DMS114 treated with DMSO at 0.1 percent for 48 hours (cell line): ENCODE measurements at regions not wholly inside any gene's neighbourhood (a gene's known extent, or its start where the extent isn't known, plus 50 kb on each side); places are given as distances from the start of the nearest gene placed in this dataset.

Experiments
- DNase-seq: peaks from one replicate; lab custom pipeline; 2025; ENCODE audit not compliant: unreplicated experiment; lab: John Stamatoyannopoulos, UW

DNA sequence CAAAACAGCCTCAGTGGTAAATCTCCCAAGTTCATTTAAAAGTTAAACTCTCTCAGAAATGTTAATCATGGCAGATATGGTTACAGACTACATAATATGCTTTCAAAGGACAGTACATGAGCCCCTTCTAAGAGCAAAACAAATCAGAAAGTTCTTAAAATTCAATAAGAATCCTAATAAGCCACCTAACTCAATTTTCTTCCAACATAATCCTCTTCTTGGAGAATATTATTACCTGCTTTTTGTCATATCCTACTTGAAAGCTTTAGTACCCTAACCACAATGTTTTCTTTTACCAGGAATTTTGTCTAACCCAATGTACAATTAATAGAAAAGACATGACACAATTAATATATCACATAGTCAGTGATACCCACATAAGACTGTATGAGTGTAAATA is 236.5 kb upstream of the ATP2B1 start:
- DNase-seq = no peak

DNA sequence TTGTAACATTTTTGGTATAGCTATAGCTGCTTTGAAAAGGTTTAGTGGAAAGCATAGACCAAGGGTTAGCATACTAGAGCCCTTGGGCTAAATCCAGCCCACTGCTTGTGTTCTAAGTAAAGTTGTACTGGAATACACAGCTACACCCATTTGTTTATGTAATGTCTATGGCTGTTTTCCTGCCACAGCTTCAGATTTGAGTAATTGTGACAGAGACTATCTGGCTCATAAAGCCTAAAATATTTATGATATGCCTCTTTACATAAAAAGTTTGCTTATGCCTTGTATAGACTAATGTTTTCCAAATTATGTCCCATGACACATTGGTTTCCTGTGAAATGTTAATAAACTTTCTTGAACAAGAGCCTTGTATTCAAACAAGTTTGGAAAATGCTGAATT is 234.8 kb upstream of the ATP2B1 start:
- DNase-seq = no peak

DNA sequence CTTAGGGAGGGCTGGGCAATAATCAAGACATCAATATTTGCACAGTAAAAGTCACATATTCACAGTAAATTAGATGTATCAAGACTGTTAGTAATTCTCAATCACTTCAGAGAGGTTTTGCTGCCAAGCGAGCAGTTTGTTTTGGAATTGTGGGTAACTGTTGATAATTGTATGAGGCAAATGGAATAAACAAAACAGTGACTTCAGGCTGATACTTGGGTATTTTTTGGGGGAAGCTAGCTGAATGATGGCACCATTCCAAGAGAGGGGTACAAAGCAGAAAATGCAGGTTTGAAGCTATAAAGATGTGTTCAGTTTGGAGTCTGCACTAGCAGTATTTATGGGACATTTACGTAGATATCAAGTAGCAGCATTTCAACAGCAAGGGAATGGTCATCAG is 232.8 kb upstream of the ATP2B1 start:
- no peak for DNase-seq

DNA sequence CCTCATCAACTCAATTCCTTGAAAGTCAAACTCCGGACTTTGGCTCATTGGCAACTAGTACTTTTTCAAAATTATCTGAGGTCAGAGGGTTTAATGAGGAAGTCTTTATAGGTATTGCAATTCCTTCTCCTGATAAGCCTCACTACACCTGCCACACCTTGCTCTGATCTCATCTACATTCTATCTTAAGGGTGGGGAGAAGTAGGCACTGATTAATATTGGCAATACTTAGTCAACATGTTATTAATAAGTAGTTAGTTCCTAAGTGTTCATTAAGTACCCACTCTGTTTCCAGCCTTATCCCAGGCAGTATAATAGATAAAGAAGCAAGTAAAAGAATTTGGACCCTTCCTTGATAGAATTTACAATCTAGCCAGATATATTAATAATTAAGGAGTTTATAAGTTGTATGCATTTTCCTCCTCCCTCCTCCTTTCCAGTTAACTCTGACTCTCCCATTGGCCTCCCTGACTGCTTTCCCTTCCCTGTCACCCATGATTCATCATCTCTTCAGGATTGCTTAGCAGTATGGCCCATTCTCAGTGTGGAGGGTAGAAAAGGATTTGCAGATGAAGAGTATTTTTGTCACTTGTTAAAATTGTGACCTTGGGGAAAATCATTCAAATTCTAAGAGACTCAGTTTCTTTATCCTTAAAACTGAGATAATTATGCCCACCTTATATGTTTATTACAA is 231.0 kb upstream of the ATP2B1 start:
- no peak for DNase-seq

DNA sequence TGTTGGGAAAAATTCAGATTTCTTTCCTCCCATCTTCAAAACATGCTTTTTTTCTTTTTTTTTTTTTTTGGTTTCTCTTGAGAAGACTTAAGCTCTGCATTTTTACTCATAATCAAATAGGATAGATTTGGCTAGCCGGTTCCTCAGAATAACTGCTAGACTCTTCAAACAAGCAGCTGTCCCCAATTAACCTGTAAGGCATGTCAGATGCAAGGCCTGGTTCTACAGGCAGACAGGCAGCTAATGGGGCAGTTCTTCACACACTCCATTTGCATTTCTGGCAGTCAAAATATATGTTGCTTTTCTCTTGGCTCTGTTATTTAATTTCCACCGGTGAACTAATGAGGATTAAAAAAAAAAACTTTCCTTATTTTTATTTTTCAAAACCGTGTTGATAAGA is 228.0 kb upstream of the ATP2B1 start:
- no peak for DNase-seq

DNA sequence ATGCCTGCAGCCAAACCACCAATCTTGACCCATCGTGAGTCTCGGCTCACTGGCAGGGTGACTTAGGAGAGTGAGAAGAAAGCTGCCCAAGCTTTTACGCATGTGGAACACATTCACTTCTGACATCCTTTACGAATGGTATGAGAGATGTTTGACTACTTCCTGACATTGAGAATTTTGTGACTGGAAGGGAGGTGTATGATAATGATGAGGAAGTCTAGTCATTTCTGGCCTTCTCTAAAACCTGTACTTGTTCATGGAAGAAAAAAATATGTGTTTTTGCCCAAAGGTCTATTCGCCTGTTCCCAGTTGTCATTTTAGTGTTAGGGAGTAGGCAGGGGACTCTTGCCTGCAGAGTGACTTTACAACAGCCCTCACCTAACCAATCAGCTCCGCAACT is 227.2 kb upstream of the ATP2B1 start:
- DNase-seq = no peak

DNA sequence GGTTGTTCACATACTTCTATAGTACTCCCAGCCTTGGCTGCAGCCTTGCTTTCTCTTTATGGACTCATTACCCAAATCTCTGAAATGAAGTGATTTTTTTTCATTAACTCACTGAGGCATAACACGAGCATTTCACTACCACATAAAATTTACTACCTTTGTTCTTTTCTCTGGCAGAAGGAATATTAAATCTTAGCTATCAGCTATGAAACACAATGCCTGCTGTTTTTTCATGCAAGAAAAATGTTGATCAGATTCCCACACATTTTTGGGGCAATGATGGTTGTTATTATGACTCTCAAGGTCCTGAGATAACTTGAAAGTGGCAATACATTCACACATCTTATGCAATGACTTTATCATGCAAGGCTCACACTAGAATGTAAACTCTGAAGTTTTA is 225.3 kb upstream of the ATP2B1 start:
- DNase-seq = no peak

DNA sequence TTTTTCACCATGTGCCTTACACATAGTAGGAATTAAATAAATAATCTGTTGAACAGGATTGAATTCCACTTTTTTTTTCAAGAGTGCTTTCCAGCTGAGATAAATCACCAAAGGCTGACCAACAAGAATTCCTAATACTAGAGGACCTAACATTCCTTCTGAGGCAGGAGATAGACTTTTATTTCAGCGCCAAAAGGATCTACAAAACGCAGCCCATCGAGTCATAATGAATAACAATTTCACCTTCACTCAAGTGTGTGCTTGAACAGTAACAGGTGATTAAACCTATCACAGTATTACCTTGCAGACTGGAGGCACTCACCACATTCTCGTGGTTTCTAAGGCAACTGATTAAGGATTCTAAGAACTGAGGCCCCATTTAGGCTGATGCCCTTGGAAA is 224.3 kb upstream of the ATP2B1 start:
- DNase-seq = no peak

DNA sequence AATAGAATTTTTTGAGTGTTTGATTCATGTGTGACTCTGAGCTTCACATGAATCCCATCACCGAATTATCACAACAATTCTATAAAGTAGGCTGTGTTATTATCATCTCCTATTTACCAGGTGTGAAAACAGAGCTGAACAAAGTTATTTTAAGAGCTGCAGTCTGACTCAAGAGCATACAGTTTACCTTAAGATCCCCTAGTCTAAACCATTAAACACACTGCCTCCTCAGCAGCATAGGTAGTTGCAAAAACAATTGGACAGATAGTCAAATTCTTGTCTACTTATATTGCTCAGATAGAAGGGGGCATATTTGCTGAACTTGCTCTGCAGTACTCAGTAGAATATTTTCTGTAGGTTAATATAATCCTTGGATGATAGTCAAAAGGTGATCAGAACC is 219.8 kb upstream of the ATP2B1 start:
- DNase-seq = no peak

DNA sequence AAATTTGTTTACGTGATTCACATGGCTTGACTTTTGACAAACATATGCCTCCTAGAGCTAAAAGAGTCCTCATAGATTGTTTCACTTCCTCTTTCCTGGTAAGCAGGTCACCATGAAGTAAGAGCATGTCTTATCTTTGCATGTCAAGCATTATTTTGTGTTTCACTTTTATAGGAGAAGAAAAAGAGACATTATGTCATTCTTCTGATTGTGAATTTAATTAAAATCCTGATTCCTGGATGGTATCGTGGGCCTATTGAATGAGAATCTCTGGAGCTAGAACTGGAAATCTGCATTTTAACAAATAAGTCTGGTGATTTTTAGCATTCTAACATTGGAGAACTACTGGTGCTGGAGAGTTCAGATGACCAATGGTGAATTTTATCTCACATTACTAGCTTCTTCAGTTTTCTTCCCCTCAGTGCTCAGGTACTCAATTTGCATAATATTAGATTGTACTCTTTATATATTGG is 218.6 kb upstream of the ATP2B1 start:
- no peak for DNase-seq

DNA sequence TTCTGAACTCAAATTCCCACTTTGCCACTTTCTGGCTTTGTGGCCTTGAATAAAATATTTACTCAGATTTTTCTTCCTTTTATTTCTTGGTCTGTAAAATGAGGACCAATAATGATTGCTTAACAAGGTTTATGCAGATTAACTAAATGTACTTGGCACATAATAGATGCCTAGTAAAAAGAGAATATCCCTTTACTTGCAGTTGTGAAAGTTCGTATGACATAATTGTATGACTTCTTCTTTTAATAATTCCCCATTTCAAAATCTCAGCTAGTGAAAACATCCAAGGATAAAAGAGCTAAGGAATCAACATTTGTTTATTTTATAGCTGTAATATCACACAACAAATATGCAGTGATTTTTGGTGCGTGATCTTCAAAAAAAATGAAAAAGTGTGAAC is 215.6 kb upstream of the ATP2B1 start:
- DNase-seq = no peak

DNA sequence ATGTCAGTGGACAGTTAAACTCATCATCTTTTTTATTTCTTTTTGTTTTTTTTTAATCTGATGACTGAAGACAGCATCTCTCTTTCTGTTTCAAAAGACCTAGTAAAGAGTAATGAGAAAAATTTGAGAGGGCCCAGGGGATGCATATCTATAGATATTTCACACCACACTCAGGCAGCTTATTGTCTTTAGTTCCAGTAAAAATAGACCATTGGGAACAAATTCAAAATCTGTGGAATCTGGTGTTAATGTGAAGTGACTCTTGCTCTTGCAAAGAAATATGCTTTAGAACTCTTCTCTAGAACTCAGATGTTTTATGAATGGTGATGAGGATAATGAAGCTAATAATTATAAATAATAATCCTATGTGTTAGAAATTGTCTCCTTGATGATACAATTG is 214.5 kb upstream of the ATP2B1 start:
- no peak for DNase-seq

DNA sequence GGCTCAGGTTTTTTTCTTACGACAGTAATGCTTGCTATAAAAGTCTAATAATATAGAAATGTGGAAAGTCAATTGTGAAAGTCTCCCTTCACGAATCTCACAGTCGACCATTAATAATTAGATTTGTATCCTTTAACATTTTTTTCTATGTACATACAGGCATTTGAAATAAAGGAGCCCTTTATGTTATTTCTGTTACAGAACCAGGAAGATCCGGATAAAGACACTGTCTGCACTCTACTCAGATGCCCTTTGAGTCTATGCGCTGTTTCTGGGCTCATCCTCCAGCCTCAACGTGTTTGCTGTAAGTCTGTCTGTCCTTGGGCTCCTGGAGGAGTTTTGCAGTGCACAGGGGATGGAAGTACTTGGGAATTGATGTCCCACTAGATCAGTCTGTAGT is 212.2 kb upstream of the ATP2B1 start:
- no peak for DNase-seq

DNA sequence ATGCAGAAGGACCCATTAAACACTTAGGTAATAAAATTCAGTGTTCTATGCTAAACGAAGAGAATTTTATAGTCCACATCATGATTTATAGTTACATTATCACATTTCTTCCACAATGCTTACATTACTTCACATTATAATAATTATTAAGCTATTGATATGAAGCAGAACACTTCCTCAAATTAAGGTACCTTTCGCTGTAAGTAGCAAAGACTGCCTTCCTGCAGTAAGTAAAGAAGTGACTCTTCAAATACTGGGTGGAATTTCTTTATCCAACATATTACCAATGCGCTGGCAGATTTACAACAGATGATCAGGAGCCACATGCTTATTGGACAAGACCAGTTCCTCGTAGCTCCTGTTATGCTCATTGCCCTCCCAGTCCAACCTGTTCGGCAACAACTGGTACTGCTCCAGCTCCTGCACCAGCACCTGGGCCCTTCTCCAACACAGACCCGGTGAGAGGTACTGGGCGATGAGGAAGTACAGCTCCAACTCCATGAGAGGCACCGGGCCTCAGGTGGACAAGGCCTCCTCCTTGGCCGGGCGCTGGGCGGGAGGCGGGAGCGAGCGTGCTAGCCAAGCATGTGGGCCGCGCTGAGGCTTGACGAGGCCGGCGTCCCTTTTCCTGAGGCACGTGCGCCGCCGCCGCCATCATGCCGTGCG is 210.7 kb upstream of the ATP2B1 start:
- DNase-seq = no peak

DNA sequence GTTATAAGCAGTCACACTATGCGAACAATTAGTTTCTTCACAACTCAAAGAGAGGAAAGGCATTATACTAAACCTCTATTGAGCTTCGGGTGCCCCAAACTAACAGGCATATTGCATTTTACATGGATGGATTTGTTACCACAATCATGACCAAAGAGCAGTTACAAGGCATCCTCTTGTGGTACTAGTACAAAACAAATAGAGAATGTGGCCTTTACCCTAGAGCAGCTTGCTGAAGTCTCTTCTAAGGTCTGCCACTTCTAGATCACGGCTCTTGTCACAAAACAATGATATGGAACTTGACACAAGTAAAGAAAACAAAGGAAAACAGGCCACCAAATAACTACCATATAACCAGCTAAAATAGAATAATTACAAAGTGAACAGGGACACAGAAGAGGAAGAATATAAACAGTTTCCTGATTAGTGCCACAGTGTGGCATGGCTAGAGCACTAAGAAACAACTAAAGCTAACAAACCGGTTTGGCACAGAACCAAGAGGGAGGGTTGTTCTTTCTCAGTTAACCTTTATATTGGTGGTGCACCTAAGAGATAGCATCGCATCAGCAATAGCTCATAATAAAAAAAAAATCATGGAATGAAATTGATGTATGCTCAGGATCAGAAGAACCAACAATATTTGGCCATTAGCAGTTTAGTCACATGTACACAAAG is 209.7 kb upstream of the ATP2B1 start:
- DNase-seq = no peak

DNA sequence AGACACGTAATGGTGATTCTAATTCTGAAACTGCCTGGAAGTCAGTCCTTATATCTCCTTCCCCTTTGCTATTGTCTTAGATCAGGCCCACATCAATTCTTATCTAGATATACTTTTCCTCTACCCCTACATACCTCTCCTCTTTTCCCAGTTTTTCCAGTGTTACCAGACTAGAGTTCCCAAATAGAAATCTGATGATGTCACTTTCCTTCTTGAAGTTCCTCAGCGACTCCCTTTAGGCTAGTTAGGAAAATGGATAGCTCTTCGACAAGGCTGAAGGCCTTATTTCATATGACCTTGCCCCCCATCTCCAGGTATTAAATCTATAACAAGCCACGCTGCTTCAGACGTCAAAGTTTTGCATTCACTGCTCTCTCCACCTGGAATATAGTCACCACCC is 201.1 kb upstream of the ATP2B1 start:
- no peak for DNase-seq

DNA sequence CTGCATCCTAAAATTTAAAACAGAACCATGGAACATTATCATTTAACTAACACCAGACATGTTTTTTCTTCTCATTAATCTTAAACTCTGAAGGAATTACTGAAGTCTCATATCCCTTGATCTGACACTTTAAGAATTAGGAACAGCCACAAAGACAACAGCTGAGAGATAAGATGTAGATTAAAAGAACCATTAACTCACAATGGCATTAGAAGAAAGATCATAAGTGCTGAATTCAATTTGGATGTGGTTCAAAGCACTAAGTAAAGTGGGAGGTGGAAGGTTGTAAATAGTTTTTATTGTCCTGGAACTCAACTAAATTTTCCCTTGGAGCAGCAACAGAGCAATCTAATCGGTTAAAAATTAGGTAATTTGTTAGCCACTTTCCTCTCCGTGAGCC is 199.0 kb upstream of the ATP2B1 start:
- no peak for DNase-seq

DNA sequence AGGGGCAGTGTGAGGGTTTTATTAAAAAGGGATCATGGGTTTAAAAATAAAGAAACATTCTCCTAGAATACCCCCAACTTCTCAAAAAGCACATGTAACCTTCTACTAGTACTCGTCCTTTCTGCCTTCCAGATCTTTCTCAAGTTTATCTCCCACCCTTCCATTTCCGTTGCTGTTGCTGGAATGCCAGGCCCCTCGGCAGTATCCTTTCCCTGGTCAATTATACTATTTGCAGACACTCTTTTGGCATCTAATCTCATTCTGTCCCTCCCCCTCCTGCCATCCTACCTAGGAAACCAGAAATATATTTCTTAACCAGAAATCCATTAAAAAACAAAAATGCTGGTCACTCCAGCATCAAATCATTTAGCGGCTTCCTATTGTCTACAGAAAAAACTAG is 198.2 kb upstream of the ATP2B1 start:
- no peak for DNase-seq

DNA sequence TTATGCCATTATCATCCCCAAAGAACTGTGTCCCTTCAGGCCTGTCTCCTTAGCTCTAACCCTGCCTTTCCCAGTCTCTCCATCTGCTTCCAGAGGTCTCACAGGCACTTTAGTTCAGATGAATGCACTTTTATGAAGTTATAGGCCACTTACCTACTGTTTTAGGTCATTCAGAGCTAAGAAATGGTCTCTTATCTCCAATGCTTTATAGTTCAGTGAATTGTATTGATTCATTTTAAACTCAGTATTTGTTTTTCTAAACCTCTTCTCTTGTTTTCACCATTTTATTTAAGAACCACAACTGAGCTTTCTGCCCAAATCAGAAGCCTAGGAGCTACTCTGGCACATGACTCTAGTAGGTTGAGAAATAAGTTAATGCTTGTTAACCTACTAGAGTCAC is 197.5 kb upstream of the ATP2B1 start:
- no peak for DNase-seq

DNA sequence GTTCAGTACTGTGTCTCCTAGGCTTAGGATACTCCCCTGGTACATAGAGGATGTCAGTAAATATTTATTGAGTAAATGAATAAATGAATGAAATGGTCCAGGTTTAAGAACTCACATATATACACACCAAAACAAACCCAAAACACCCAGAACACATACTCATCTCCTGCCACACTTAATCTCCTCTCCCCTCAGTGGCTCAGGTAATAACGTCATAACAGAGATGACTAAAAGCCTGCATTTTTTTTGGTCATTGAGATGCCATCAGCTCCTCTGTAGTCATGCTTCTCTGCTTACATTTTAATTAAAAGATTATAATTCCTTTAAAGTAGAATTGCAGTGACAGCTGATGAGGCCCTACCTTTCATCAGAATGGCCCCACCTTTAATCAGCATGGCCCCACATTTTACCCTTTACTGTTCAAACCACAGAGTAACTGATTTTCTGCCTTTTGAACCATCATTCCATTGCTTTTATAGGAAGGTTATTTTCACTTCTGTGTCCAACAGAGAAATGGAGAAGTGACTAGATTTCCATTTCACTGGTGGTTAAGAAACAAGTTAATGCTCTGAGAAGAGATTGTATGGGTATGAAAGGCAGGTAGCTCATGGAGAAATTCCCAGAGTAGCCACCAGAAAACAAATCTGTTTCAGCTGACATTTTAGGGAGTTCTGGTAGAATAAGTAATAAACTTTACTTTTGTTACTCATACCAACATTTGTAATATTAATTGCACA is 193.4 kb upstream of the ATP2B1 start:
- no peak for DNase-seq

DNA sequence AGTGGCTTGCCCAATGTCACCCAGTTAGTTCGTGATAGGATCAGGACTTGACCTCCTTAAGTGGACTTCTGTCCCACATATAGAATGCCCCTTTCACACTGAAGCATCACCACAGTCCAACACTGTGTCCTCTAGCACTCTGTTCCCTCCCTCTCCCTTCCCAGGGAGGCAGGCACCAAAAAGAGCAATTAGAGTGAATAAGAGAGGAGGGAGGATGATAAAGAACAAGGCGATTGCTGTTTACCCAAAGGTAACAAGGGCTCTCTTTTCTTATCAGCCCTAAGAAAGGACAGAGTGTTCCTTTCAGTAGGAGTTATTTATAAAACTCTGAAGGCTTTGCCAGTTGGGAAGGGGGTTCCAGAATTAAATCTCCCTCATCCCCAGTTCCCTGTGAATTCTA is 192.7 kb upstream of the ATP2B1 start:
- DNase-seq = no peak

DNA sequence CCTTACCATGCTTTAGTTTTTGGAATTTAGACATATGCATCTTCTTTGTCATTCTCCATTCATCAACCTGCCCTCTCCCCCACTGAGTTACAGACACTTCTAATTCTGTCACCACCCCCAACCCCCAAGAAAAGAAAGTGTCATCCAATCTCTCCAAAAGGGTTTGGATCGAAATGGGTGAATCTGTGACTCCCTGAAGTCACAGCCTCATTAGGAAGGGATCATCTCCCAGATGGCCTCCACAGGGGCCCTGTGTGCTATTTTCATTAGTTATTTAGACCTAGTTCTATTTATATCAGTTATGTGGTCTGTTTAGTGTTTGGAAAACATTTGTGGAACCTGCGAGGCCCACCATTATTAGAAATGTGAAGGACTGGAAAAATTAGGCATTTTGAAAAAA is 191.0 kb upstream of the ATP2B1 start:
- no peak for DNase-seq
